Sigmoid colon (tissue), 4 donors: ENCODE measurements at regions not wholly inside any gene's neighbourhood (a gene's known extent, or its start where the extent isn't known, plus 50 kb on each side); places are given as distances from the start of the nearest gene placed in this dataset.

Source experiments
- CTCF ChIP-seq, 4 experiments: fragments of 450-650 bp in 3 of 4; fragments of 200-600 bp in 1 of 4; IDR thresholded peaks; one replicate each; pipeline ENCODE4 v1.5.1; 2016 to 2019; ENCODE audit warnings: antibody characterized with exemption in 4 of 4, mild to moderate bottlenecking in 3 of 4, moderate library complexity in 2 of 4
- POLR2AphosphoS5 ChIP-seq, 4 donors: sonication (generic); formaldehyde crosslinking; IDR thresholded peaks; one replicate each; pipeline ENCODE4 v1.6.1; 2017; ENCODE audit warnings: antibody characterized with exemption in 4 of 4

DNA sequence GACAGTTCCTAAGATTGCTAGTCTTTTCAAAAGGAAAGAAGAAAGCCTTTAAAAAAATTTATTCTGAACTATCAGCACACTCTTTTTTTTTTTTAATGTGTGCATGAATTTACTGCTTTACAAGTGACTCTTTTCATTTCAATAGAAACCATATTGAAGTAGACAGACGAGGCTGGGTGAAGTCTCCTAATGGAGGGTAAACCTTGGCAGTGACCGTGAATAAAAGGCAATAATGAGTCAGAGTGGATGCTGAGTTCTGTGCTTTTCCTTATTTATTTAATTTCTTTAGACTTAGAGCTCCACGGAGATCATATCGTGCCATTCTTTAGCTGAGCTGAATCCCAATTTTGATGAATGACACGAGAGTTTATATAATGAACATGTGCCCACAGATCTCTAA is 196.9 kb downstream of the PRL start:
- TF ChIP-seq POLR2AphosphoS5 (IDR thresholded peaks at IDR 0.05) (no peak), CTCF (IDR thresholded peaks at IDR 0.05) (no peak)
